ENCODE measurements at regions not wholly inside any gene's neighbourhood (a gene's known extent, or its start where the extent isn't known, plus 50 kb on each side); places are given as distances from the start of the nearest gene placed in this dataset.
"Not testable (repeated sequence)": the region's sequence is repeated elsewhere in the genome, so short reads cannot be mapped to it uniquely, and the experiment has no call there.

DNA sequence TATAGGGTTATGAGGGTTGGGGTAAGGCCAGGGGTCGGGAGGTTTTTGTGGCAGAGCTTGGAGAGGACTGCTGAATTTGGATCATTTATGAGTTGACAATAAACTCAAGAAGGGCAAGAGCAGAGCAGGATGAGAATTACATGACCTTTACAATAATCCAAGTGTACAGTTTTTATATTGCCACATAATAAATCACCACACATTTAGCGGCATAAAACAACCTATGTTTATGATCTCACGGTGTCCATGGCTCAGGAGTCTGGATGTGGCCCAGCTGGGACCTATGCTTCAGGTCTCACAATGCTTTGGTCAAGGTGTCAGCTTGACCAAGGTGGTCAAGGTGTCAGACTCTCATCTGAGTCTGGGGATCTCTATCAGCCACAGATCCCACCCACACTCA is 118.3 kb upstream of the WSCD1 start:
- no peak for DNase-seq (ENCODE audit: low read depth, low spot score)

DNA sequence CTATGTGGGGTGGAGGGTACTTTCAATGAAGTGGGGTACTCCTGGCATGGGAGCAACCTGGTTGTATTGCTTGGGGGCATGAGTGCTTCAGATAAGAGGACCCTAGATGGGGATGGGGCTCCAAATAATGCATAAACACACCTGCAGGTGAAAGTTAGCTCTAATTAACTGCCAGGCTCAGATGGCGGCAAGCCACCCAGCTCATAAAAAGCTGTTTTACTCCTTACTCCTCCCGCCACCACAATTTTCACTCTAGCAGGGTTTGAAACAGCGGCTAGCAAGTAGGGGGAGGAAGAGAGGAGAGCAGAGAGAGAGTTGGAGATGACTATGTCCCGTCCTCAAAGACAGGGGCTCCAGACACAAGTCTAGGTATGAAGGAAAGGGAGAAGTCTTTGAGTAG is 117.7 kb upstream of the WSCD1 start:
- no peak for DNase-seq (ENCODE audit: low read depth, low spot score)

DNA sequence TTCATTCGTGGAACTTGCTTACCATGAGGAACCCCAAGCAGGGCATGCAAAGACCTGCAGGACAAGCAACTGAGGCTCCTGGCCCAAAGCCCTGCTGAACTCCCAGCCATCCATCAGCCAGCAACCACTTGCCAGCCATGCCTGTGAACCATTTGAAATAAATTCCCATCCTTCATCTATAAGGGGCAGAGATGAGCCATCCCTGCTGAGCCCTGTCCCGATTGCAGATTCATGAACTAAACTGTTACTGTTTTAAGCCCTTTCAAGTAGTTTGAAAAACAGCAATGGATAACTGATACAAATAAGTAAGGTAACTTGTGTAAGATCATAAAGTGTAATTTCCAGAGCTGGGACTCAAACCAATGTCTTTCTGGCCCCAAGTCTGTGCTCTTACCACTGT is 114.4 kb upstream of the WSCD1 start:
- DNase-seq (ENCODE audit: low read depth, low spot score), result no peak

DNA sequence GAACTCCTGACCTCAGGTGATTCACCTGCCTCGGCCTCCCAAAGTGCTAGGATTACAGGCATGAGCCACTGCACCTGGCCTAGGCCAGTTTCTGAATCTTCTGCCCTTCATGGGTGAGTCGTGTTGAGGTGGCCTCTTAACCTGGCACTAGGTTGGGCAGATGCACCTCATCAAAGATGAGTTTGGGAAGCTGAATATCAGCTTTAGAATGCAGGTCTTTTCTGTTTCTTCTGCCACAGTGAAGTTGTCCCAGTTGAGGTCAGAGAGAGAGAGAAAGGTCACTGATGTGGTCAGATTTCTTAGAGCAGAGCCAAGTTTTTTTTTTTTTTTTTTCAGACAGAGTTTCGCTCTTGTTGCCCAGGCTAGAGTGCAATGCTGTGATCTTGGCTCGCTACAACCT is 111.3 kb upstream of the WSCD1 start:
- no peak for DNase-seq (ENCODE audit: low read depth, low spot score)

DNA sequence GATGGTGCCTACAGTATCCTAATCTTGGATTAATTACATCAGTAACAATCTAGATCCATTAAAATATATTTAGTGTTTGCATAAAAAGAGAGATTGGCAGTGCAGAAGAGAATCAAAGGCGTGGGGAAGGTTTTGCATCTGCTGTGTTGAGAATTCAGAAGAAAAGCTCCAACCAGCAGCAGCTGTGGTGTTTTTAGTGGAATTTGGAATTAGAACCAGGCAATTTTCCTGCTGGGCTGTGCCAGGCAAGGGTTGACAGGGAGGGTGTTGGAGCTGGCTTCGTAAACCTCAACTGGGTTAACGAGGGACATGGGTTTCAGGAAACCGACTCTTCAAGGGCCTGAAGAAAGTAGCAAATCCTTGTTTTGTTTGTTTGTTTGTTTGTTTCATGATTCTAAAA is 107.8 kb upstream of the WSCD1 start:
- no peak for DNase-seq (ENCODE audit: low read depth, low spot score)

DNA sequence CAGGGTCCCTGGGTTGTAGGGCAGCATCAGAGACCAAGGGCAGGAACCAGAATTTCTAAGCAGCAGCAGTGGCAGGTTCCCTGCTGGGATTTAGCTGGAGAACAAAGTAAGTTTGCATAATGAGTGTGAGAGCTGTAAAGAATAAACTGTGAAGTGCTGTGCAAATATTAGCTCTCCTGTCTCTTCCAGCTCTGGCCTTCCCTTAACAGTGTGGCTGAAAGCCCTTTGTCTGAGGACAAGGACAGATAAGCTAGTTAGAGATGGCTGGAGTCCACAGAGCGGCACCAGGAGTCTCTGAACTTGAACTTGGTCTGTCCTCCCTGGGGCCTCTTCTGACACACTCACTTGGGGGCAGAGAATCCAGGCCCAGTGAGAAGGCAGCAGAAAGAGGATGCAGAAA is 98.2 kb upstream of the WSCD1 start:
- no peak for DNase-seq (ENCODE audit: low read depth, low spot score)

DNA sequence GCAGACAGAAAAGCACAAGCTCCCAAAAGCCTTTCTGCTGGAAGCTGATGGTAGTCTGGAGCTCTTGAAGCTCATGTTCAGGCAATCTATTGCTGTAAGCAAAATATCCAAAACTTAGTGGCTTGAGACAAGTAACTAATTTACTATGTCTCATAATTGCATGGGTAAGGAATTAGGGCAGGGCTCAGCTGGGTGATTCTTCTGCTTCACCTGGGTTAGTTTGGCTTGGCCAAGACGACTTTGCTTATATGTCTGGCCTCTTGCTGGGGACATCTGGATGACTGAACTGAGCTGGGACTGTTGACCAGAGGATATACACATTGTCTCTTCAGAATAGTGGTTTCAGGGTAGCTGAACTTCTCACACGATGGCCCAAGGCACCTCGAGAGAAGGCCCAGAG is 96.8 kb upstream of the WSCD1 start:
- DNase-seq (ENCODE audit: low read depth, low spot score), result no peak

DNA sequence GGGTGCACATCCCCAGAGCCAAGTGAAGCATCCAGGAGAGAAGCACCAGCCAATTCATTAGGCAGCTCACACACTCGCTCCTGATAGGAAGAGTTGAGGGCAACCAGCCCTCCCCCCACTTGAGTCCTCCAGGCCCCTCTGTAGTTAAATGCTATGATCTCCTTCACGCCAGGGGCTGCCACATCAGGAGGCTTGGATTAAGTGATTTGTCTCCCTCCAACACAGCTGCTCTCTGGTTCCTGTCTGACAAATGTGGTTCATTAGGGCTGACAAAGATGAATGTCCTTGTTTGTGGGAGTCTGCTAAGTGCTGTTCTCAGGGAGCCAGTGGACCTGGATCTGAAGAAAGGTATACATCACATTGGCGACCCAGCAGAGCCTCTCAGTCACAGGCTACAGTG is 94.5 kb upstream of the WSCD1 start:
- DNase-seq (ENCODE audit: low read depth, low spot score), result no peak

DNA sequence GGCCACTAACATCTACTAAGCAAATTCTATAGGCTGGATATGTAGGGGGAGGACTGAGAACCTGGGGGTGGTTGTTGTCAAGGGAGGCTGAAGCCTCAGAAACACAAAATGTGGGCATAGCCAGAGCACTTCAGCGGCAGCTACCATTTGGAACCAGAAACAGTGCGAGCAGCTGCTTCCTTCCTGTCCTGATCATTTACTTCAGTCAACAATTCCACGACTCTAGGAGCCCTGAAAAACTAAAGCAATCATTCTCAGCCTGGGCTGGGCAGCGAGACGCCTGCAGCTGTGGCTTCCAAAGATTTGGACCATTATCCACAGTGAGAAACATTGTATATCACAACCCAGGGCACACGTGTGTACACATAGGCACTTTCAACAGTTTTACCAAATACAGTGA is 93.9 kb upstream of the WSCD1 start:
- no peak for DNase-seq (ENCODE audit: low read depth, low spot score)

DNA sequence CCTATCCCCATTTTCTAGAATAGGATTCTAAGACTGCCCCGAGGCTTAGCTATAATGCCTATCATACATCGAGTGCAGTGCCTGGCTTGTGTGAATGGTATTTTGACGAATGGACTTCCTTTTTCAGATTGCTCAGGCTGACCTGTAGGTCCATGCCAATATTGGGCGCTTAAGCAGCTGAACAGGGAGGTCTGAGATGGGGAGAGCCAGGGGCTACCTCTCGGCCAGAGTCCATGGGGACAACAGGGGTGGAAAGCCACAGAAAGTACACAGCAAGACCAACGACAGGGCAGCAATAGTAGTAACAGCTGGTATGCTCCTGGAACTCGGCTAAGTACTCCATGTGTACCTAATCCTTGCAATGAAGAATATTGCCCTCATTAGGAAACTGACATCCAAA is 91.7 kb upstream of the WSCD1 start:
- DNase-seq (ENCODE audit: low read depth, low spot score), result no peak

DNA sequence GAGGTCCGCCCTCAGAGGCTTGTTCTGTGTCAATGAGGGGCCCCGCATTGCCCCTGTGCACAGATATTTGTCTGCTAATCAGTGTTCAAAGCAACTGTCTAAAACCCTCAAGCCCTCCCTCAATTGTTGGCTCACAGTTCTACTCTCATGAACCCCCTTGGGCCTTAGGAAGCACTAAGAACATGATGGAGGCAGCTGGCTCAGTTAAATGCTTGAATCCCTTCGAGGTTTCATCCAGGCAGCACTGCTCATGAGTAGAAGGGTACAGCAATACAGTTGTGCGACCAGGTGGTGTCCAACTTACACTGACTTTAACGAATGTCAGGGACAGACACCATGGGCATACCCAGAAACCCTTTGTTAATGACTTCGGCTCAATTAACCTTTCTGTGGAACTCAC is 89.2 kb upstream of the WSCD1 start:
- DNase-seq (ENCODE audit: low read depth, low spot score), result no peak

DNA sequence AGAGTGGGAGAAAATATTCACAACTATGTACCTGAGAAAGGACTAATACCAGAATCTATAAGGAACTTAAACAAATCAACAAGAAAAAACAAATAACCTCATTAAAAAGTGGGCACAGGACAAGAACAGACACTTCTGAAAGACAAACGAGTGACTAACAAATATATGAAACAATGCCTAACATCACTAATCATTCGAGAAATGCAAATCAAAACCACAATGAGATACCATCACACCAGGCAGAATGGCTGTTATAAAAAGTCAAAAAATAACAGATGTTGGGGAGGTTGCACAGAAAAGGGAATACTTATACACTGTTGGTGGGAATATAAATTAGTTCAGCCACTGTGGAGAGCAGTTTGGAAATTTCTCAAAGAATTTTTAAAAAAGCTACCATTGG is 83.5 kb upstream of the WSCD1 start:
- DNase-seq (ENCODE audit: low read depth, low spot score), result no peak

DNA sequence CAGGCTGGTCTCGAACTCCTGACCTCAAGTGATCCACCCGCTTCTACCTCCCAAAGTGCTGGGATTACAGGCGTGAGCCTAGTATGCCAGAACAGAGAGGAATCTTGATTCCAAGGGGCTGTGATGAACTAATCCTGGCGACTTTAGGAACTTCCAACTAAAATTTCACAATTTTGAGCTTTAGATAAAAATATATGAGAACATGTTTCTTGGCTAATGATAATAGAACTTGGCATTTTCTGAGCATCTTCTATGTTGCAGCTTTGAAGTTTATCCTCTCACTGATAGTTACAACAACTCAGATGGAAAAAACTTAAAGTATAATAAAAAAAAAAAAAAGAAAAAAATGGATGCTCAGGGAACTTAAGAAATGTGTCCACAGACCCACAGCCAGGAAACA is 69.8 kb upstream of the WSCD1 start:
- no peak for DNase-seq (ENCODE audit: low read depth, low spot score)

DNA sequence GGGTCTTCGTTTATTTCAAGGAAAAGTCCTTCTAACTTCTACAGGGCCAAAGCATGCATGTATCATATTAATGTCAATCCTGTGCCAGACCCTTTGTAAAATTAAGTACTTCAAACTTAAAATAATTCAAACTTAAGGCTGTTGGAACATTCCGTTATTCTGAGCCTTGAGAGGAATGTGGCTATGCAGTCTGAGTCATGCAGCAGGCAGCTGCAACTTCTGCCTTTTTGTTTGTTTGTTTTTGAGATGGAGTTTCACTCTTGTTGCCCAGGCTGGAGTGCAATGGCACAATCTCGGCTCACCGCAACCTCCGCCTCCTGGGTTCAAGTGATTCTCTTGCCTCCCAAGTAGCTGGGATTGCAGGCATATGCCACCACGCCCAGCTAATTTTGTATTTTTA is 67.0 kb upstream of the WSCD1 start:
- not testable (repeated sequence) for DNase-seq (ENCODE audit: low read depth, low spot score)

DNA sequence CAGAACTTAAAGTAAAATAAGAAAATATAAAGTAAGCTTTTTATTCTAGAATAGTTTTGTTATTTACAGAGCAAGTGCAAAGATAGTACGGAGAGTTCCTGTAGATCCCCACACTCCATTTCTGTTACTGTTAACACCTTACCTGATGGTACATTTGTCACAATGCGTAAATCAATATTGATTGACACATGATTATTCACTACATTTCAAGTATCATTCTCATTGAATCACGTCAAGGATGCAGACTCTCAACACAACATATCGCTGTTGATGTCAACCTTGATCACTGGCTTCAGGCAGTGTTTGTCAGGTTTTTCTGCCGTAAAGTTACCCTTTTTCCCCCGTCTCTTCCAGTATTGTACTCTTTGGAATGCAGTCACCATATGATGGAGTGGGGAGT is 64.2 kb upstream of the WSCD1 start:
- DNase-seq (ENCODE audit: low read depth, low spot score), result no peak

DNA sequence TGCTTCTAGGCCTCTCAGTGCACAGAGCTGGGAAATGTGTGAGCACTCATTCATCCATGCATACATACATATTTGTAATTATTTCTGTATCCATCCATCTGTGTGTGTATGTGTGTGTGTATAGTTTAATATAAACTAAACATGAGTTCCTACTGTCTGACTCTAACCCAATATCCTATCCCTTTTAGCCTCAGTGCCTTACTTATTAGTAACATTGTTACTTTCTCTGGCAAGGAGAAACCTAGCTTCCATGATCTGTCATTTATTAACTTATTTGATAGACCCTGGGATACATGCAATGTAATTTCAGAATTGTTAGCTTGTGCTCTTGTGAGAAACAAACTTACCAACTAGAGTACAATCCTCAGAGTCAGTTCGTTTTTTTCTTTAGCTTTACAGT is 59.0 kb upstream of the WSCD1 start:
- no peak for DNase-seq (ENCODE audit: low read depth, low spot score)

DNA sequence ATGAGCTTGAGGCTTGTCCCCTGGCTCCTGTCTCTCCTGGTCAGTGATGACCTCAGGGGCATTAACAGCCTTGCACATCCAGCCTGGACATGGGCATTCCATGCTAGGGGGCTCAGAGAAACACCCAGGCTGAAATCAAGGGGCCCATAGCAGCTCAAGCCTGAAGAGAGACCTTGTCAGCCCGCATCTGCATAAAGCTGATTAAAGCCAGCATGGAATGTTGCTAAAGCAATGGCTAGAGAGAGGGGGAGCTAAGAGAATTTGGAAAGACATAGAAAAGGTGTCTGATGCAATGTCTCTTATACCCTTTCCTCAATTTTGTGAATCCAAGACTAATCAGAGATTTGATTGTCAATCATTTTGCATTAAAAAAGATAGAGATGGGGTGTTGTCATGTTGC is 51.4 kb upstream of the WSCD1 start:
- no peak for DNase-seq (ENCODE audit: low read depth, low spot score)

DNA sequence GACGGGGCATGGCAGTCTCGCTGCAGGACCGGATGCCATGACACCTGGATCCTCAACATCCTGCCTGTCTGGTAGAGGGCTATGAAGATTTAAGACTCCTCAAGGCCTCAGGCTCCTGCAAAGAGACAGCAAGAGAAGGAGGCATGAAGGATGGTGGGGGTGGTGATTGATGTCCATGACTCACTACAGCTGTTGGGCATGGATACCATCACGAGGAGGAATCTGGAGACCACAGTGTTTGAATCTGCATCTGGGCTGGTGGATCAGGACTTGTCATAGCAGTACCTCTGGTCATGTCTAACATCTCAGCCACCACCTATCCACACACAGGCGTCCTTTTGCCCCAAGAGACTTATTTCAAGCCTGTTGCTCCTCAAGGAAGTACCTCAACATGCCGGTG is 50.2 kb upstream of the WSCD1 start:
- DNase-seq (ENCODE audit: low read depth, low spot score), result no peak

DNA sequence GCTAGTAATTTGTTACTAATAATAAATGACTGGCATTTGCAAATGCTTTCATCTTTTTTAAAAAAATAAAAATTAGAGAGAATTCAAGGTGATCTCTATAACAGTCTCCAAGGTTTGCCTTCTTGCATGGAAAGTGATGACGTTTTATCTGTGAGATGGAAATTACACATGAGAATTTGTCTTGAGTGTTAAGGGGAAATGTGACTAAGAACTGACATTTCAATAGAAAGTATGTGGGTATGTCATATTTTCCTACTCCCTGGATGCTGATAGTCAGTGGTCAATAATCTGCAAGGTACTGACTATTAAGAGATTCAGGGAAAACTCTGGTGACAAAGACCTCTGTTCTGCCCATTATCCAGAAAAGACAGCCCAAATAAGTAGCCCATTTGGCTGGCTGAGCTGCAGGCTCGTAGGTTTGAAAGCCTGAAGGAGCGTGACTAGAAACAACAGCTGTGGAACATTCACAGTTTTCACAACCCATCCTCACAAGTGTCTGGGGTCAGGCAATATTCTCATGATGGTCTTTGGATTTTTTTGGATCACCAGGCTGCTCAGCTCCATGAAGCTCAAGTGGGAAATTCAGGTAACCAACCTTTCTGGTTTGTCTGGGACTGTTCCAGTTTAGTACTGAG is 49.7 kb upstream of the WSCD1 start:
- no peak for DNase-seq (ENCODE audit: low read depth, low spot score)
